ENCODE measurements at regions not wholly inside any gene's neighbourhood (a gene's known extent, or its start where the extent isn't known, plus 50 kb on each side); places are given as distances from the start of the nearest gene placed in this dataset.

DNA sequence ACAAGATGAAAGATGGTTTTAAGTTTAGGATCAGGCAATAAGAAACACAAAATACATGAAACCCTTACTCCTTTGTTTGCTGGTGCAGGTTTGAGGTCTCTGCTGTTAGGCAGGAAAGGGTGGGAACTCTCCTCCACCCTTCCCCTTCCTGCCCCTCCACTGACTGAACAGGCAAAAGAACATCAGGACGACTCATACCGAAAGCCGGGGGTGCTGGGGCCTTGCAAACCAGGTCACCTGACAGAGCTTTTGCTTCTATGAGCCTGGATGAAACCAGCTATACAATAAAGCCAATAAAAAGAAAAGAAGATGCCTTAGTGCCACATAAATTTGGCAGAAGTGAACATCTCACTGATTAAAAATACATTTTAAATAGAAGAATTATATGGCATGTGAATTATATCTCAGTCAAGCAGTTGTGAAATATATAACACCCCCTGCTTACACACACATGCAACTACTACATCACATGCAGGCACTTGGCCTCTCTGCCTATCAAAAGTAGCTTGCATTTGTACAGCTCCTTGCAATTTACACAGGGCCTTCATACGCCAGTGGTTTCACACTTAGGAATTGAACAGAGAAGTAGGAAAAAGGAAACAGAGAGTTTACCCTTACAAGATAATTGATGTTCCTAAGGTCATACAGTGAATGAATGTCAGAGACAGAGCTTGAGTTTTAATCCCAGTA lies 215.1 kb upstream of the TRIB2 start:
- DNase-seq (peak in 8 of 9 donors; percentile 39 to 74 (median 70)), ATAC-seq (peak; percentile 86)
- POLR2A ChIA-PET: interaction anchor here (0.6 to 5.3 kb wide), 16 partner anchors 10 to 248 kb away, joined by 3 to 38 read pairs (median 4); partner anchors contain the start of gene TRIB2
- Mint-ChIP-seq H3K9me3 (peaks cover 0 to 18% (median 0%) of the 10 kb centered on the region in 11 donors), H3K4me1 (peaks cover 74 to 100% (median 98%) of the 10 kb centered on the region in 7 donors), H3K27me3 (no peaks in the 10 kb centered on the region), H3K36me3 (peaks cover 0 to 48% (median 4%) of the 10 kb centered on the region in 5 donors), H3K27ac (peak overlapping the region; percentile 87 to 96 (median 91)), H3K4me3 (peak overlapping the region; percentile 64 to 83 (median 77))
- peak overlapping the region; percentile 69 for H3K27ac ChIP-seq (ENCODE audit: low read depth, low read length)
- CTCF ChIA-PET: interaction anchor here (0.6 to 2.1 kb wide), 10 partner anchors 10 to 215 kb away, joined by 3 to 8 read pairs (median 4); partner anchors contain the start of gene TRIB2
- H3K36me3 ChIP-seq (ENCODE audit: control insufficient read depth in 2 of 3, insufficient read depth in 3 of 3, low read length in 3 of 3): no peaks in the 10 kb centered on the region
- H3K27me3 ChIP-seq (ENCODE audit: control insufficient read depth in 2 of 2, insufficient read depth in 2 of 2, low read length in 2 of 2): no peaks in the 10 kb centered on the region
- H3K4me1 ChIP-seq (ENCODE audit: control insufficient read depth in 2 of 2, insufficient read depth in 2 of 2, low read length in 2 of 2): peaks cover 89 to 98% of the 10 kb centered on the region in 2 donors
- intact Hi-C loops (cut with micrococcal nuclease): loop anchor here (1.0 to 10.0 kb wide), 15 partner anchors 8 to 377 kb away; partner anchors contain the start of gene TRIB2 (in 1 of the 2)
- H3K9me3 ChIP-seq (ENCODE audit: control insufficient read depth in 2 of 3, low read length in 3 of 3): no peaks in the 10 kb centered on the region
- peak overlapping the region; percentile 5 for H3K4me3 ChIP-seq (ENCODE audit: low read length)

DNA sequence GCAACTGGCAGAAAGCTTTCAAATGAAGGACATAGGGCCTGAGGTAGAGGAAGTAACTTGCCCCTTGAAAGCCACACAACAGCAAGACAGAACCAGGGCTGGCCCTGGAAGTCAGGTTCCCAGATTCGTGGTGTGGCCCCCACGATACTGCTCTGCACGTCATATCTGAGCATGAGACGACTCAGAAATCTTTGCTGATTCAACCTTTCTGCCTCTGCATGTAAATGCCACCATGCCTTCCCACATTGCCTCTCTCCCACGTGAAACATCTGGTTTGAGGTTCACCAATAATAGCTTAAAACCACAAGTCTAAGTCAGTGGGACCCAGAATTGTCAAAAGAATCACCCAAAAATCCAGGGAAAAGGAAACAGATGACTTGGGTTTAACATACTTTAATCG lies 214.0 kb upstream of the TRIB2 start:
- peak in 1 of 9 donors; percentile 64 for DNase-seq
- ChIA-PET CTCF (interaction anchor here (1.2 to 1.8 kb wide), 2 partner anchors 34 to 214 kb away, joined by 4 read pairs; partner anchors contain the start of gene TRIB2), POLR2A (interaction anchor here (1.0 to 5.3 kb wide), 7 partner anchors 11 to 206 kb away, joined by 3 to 38 read pairs (median 6); no protein-coding TSS in a partner anchor)
- Mint-ChIP-seq H3K27ac (peak overlapping the region; percentile 87 to 96 (median 90)), H3K27me3 (no peaks in the 10 kb centered on the region), H3K36me3 (peaks cover 0 to 51% (median 4%) of the 10 kb centered on the region in 5 donors), H3K9me3 (peaks cover 0 to 18% (median 0%) of the 10 kb centered on the region in 11 donors), H3K4me1 (peaks cover 76 to 100% (median 98%) of the 10 kb centered on the region in 7 donors), H3K4me3 (peak overlapping the region in 8 of 10 donors; percentile 2 to 82 (median 54))
- Histone ChIP-seq H3K27me3 (ENCODE audit: control insufficient read depth in 2 of 2, insufficient read depth in 2 of 2, low read length in 2 of 2) (no peaks in the 10 kb centered on the region), H3K36me3 (ENCODE audit: control insufficient read depth in 2 of 3, insufficient read depth in 3 of 3, low read length in 3 of 3) (no peaks in the 10 kb centered on the region), H3K27ac (ENCODE audit: low read depth, low read length) (peak overlapping the region; percentile 69), H3K4me1 (ENCODE audit: control insufficient read depth in 2 of 2, insufficient read depth in 2 of 2, low read length in 2 of 2) (peaks cover 92 to 100% of the 10 kb centered on the region in 2 donors), H3K4me3 (ENCODE audit: low read length) (peak overlapping the region; percentile 3), H3K9me3 (ENCODE audit: control insufficient read depth in 2 of 3, low read length in 3 of 3) (no peaks in the 10 kb centered on the region)
- intact Hi-C loops (cut with micrococcal nuclease): loop anchor here (5.0 to 10.0 kb wide), 6 partner anchors 55 to 378 kb away; no protein-coding TSS in a partner anchor
- no peak for ATAC-seq

DNA sequence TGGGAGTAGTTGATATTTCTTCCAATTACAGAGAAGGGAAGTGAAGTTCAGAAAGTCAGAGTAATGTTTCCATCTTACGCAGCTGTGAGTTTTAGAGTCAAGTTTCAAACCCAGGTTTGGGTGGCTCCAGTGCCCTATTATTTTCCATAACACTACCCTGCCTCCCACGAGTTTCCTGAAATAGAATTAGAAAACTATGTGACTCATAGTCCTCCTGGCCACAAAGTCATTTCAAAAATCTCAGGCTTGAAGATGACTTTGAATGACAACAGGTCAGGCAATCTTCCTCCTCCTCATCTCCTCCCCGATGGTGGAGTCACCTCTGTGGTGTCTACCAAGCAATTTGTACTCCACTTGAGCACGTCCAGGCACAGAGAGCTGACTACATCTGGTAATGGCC lies 212.3 kb upstream of the TRIB2 start:
- no peaks in the 10 kb centered on the region for H3K9me3 ChIP-seq (ENCODE audit: control insufficient read depth in 2 of 3, low read length in 3 of 3)
- Mint-ChIP-seq H3K4me1 (peaks cover 66 to 100% (median 98%) of the 10 kb centered on the region in 7 donors), H3K36me3 (peaks cover 0 to 48% (median under 1%) of the 10 kb centered on the region in 5 donors), H3K9me3 (peaks cover 0 to 18% (median 0%) of the 10 kb centered on the region in 11 donors), H3K27me3 (no peaks in the 10 kb centered on the region), H3K4me3 (peak overlapping the region in 5 of 10 donors; percentile 9 to 72 (median 49)), H3K27ac (peak overlapping the region; percentile 50 to 92 (median 89))
- ChIA-PET POLR2A (interaction anchor here (1.2 to 5.3 kb wide), 2 partner anchors 17 to 52 kb away, joined by 3 to 38 read pairs; no protein-coding TSS in a partner anchor), CTCF (interaction anchor here (1.1 kb wide), 1 partner anchor 56 kb away, joined by 3 read pairs; no protein-coding TSS in a partner anchor)
- H3K27ac ChIP-seq (ENCODE audit: low read depth, low read length): peak overlapping the region; percentile 9
- peak overlapping the region; percentile 8 for H3K4me3 ChIP-seq (ENCODE audit: low read length)
- peaks cover 80 to 88% of the 10 kb centered on the region in 2 donors for H3K4me1 ChIP-seq (ENCODE audit: control insufficient read depth in 2 of 2, insufficient read depth in 2 of 2, low read length in 2 of 2)
- H3K27me3 ChIP-seq (ENCODE audit: control insufficient read depth in 2 of 2, insufficient read depth in 2 of 2, low read length in 2 of 2): no peaks in the 10 kb centered on the region
- ATAC-seq: no peak
- no peaks in the 10 kb centered on the region for H3K36me3 ChIP-seq (ENCODE audit: control insufficient read depth in 2 of 3, insufficient read depth in 3 of 3, low read length in 3 of 3)
- intact Hi-C loops (cut with micrococcal nuclease): loop anchor here (5.0 to 10.0 kb wide), 6 partner anchors 53 to 380 kb away; no protein-coding TSS in a partner anchor
- peak in 1 of 9 donors; percentile 49 for DNase-seq

DNA sequence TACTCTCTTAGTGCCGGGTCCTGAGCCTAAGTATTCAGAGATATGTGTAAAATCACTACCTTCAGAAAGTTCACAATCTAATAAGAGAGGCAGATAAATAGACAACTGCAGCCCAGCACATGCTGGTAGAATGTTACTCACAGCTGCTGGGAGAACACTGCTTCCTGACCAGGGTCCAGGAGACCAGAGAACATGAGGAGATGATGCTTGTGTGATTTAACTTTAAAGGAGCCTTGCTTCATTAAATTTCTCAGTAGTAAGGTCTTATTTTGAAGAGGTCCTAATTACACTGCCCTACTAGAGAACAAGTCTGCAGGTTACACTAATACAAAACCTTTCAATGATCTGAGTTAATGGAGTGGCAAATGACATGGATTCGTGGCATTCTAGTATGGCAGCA lies 209.9 kb upstream of the TRIB2 start:
- Mint-ChIP-seq H3K9me3 (peaks cover 0 to 24% (median 2%) of the 10 kb centered on the region in 11 donors), H3K4me1 (peaks cover 55 to 100% (median 97%) of the 10 kb centered on the region in 7 donors), H3K27ac (peak overlapping the region in 5 of 9 donors; percentile 16 to 89 (median 42)), H3K36me3 (peaks cover 0 to 49% (median 9%) of the 10 kb centered on the region in 5 donors), H3K4me3 (peak overlapping the region in 8 of 10 donors; percentile 12 to 72 (median 48)), H3K27me3 (no peaks in the 10 kb centered on the region)
- Histone ChIP-seq H3K4me1 (ENCODE audit: control insufficient read depth in 2 of 2, insufficient read depth in 2 of 2, low read length in 2 of 2) (peaks cover 56 to 74% of the 10 kb centered on the region in 2 donors), H3K27me3 (ENCODE audit: control insufficient read depth in 2 of 2, insufficient read depth in 2 of 2, low read length in 2 of 2) (no peaks in the 10 kb centered on the region), H3K4me3 (ENCODE audit: low read length) (peak overlapping the region; percentile 13), H3K36me3 (ENCODE audit: control insufficient read depth in 2 of 3, insufficient read depth in 3 of 3, low read length in 3 of 3) (no peaks in the 10 kb centered on the region), H3K27ac (ENCODE audit: low read depth, low read length) (no peak overlapping the region), H3K9me3 (ENCODE audit: control insufficient read depth in 2 of 3, low read length in 3 of 3) (no peaks in the 10 kb centered on the region)
- ChIA-PET POLR2A (interaction anchor here (0.5 kb wide), 1 partner anchor 232 kb away, joined by 4 read pairs; no protein-coding TSS in a partner anchor), CTCF (no interaction called here)
- DNase-seq: no peak
- intact Hi-C loops (cut with micrococcal nuclease): loop anchor here (1.0 to 10.0 kb wide), 2 partner anchors 7 to 382 kb away; no protein-coding TSS in a partner anchor
- no peak for ATAC-seq

DNA sequence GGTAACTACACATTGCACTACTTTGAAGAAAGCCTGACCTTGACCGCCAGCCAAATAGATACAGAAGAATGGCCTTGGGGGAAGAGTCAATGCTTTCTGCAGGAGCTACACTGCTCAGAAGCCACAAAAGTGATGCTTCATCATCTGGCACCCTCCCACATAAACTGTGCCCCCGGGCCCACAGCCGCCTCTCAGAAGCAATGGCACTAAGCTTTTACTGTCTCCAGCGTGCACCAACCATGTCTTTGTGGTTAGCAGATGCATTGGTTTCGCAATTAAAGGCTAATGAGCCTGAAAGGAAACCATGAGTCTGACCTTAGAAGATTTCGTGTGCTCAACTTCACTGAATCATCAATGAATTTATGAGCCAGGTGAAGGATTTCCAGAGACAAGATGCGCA lies 209.4 kb upstream of the TRIB2 start:
- ATAC-seq (peak; percentile 78), DNase-seq (peak in 1 of 9 donors; percentile 70)
- Mint-ChIP-seq H3K36me3 (peaks cover 0 to 50% (median 9%) of the 10 kb centered on the region in 5 donors), H3K4me1 (peaks cover 54 to 100% (median 97%) of the 10 kb centered on the region in 7 donors), H3K4me3 (peak overlapping the region in 9 of 10 donors; percentile 21 to 72 (median 54)), H3K27ac (peak overlapping the region in 8 of 9 donors; percentile 4 to 89 (median 34)), H3K9me3 (peaks cover 0 to 26% (median 2%) of the 10 kb centered on the region in 11 donors), H3K27me3 (no peaks in the 10 kb centered on the region)
- ChIA-PET POLR2A (interaction anchor here (0.5 kb wide), 1 partner anchor 232 kb away, joined by 4 read pairs; no protein-coding TSS in a partner anchor), CTCF (no interaction called here)
- H3K4me3 ChIP-seq (ENCODE audit: low read length): peak overlapping the region; percentile 13
- no peak overlapping the region for H3K27ac ChIP-seq (ENCODE audit: low read depth, low read length)
- H3K9me3 ChIP-seq (ENCODE audit: control insufficient read depth in 2 of 3, low read length in 3 of 3): no peaks in the 10 kb centered on the region
- no peaks in the 10 kb centered on the region for H3K36me3 ChIP-seq (ENCODE audit: control insufficient read depth in 2 of 3, insufficient read depth in 3 of 3, low read length in 3 of 3)
- H3K27me3 ChIP-seq (ENCODE audit: control insufficient read depth in 2 of 2, insufficient read depth in 2 of 2, low read length in 2 of 2): no peaks in the 10 kb centered on the region
- intact Hi-C loops (cut with micrococcal nuclease): loop anchor here in 1 of 2 donors (10.0 kb wide), 1 partner anchor 382 kb away; no protein-coding TSS in a partner anchor
- peaks cover 52 to 70% of the 10 kb centered on the region in 2 donors for H3K4me1 ChIP-seq (ENCODE audit: control insufficient read depth in 2 of 2, insufficient read depth in 2 of 2, low read length in 2 of 2)

DNA sequence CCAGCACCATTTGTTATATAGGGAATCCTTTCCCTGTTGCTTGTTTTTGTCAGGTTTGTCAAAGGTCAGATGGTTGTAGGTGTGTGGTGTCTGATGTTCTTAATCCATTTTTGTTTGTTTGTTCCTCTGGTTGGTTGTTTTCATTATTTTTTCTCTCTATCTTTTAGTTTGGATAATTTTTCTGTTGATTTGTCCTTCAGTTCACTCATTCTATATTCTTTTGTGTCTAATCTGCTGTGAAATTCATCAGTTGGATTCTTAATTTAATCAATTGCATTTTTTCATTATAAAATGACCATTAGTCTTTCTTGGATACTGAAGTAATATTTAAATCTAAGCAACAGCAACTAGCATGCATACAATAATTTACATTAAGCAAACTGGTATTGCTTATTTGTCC lies 206.7 kb upstream of the TRIB2 start:
- intact Hi-C loops (cut with micrococcal nuclease): loop anchor here in 1 of 2 donors (5.0 kb wide), 1 partner anchor 47 kb away; no protein-coding TSS in a partner anchor
- H3K4me3 Mint-ChIP-seq: peak overlapping the region in 2 of 10 donors; percentile 23 to 38
- no peak overlapping the region for H3K27ac ChIP-seq (ENCODE audit: low read depth, low read length)
- DNase-seq (no peak), ATAC-seq (no peak)
- H3K4me1 ChIP-seq (ENCODE audit: control insufficient read depth in 2 of 2, insufficient read depth in 2 of 2, low read length in 2 of 2): peaks cover 48 to 63% of the 10 kb centered on the region in 2 donors
- H3K36me3 ChIP-seq (ENCODE audit: control insufficient read depth in 2 of 3, insufficient read depth in 3 of 3, low read length in 3 of 3): no peaks in the 10 kb centered on the region
- POLR2A ChIA-PET: no interaction called here
- H3K36me3 Mint-ChIP-seq: peaks cover 0 to 38% (median 4%) of the 10 kb centered on the region in 5 donors
- H3K4me1 Mint-ChIP-seq: peaks cover 53 to 98% (median 96%) of the 10 kb centered on the region in 7 donors
- H3K9me3 ChIP-seq (ENCODE audit: control insufficient read depth in 2 of 3, low read length in 3 of 3): no peaks in the 10 kb centered on the region
- H3K27ac Mint-ChIP-seq: peak overlapping the region in 1 of 9 donors; percentile 35
- H3K4me3 ChIP-seq (ENCODE audit: low read length): no peak overlapping the region
- H3K27me3 ChIP-seq (ENCODE audit: control insufficient read depth in 2 of 2, insufficient read depth in 2 of 2, low read length in 2 of 2): no peaks in the 10 kb centered on the region
- CTCF ChIA-PET: no interaction called here
- H3K27me3 Mint-ChIP-seq: no peaks in the 10 kb centered on the region
- peaks cover 0 to 16% (median 2%) of the 10 kb centered on the region in 11 donors for H3K9me3 Mint-ChIP-seq

Measured in naive thymus-derived CD4-positive, alpha-beta T cell (primary cell).